A549 (cell line): ENCODE measurements at regions not wholly inside any gene's neighbourhood (a gene's known extent, or its start where the extent isn't known, plus 50 kb on each side); places are given as distances from the start of the nearest gene placed in this dataset.

Source experiments
- BHLHE40 ChIP-seq: IDR thresholded peaks from 2 replicates; pipeline ENCODE4 v1.6.1; 2012; ENCODE audit warnings: low read depth, low read length, inconsistent platforms
- CTCF ChIP-seq: fragments of >200 bp; sonication (Bioruptor Twin); formaldehyde crosslinking; IDR thresholded peaks from 3 replicates; pipeline ENCODE4 v1.5.1; 2016
- E2F6 ChIP-seq: IDR thresholded peaks from 2 replicates; pipeline ENCODE4 v1.6.1; 2012; ENCODE audit warnings: low read depth, borderline replicate concordance
- EHF ChIP-seq: fragments of 250-450 bp; sonication (Bioruptor Pico); IDR thresholded peaks from 2 replicates; pipeline ENCODE4 v1.5.0; 2020; ENCODE audit warnings: mild to moderate bottlenecking
- HDAC2 ChIP-seq: fragments of 200-600 bp; sonication (generic); IDR thresholded peaks from 2 replicates; pipeline ENCODE4 v1.6.1; 2016
- JUNB ChIP-seq: fragments of >200 bp; sonication (Bioruptor Twin); formaldehyde crosslinking; IDR thresholded peaks from 2 replicates; pipeline ENCODE4 v1.6.1; 2016
- MAX ChIP-seq: IDR thresholded peaks from 2 replicates; pipeline ENCODE4 v1.6.1; 2012
- MYC ChIP-seq: IDR thresholded peaks from 2 replicates; pipeline ENCODE4 v1.6.1; 2012; ENCODE audit warnings: mild to moderate bottlenecking, inconsistent platforms, low read length, improper control_type of control experiment, borderline replicate concordance
- NR3C1 ChIP-seq: fragments of >200 bp; sonication (Bioruptor Twin); formaldehyde crosslinking; IDR thresholded peaks from 3 replicates; pipeline ENCODE4 v1.6.1; 2017
- PBX3 ChIP-seq: IDR thresholded peaks from 2 replicates; pipeline ENCODE4 v1.6.1; 2012
- POLR2A ChIP-seq: IDR thresholded peaks from 2 replicates; pipeline ENCODE4 v1.6.1; 2012; ENCODE audit warnings: mild to moderate bottlenecking, low read length
- RARB ChIP-seq: fragments of 250-450 bp; sonication (Bioruptor Pico); IDR thresholded peaks from 2 replicates; pipeline ENCODE4 v1.8.0; 2021; ENCODE audit warnings: mild to moderate bottlenecking, moderate library complexity

- TF ChIP-seq CTCF (no peak), E2F6 (no peak), BHLHE40 (no peak), MYC (no peak), POLR2A (no peak), RARB (no peak), NR3C1 (no peak), PBX3 (no peak), HDAC2 (no peak), EHF (CRISPR knock-in tag) (no peak), MAX (no peak), JUNB (no peak)
These were observed 225.3 kb downstream of the ALG10B start for GRCh38 chr12:38541849-38542248.
